OCI-LY7 (cell line): ENCODE measurements at regions not wholly inside any gene's neighbourhood (a gene's known extent, or its start where the extent isn't known, plus 50 kb on each side); places are given as distances from the start of the nearest gene placed in this dataset.

ENCODE experiments used
- EZH2phosphoT487 ChIP-seq: fragments of 200-600 bp; sonication (generic); IDR thresholded peaks from 2 replicates; pipeline ENCODE4 v1.6.1; 2018; ENCODE audit warnings: low read depth, borderline replicate concordance, mild to moderate bottlenecking, mixed run types, antibody characterized with exemption, low read length, moderate library complexity, mixed read lengths
- TF ChIP-seq, protein P1 (sequence below): fragments of 200-600 bp; sonication (generic); conservative IDR thresholded peaks from 2 replicates; pipeline ENCODE4 v1.5.1; 2014; ENCODE audit warnings: mild to moderate bottlenecking, antibody characterized with exemption, low read length, moderate library complexity, mixed read lengths

DNA sequence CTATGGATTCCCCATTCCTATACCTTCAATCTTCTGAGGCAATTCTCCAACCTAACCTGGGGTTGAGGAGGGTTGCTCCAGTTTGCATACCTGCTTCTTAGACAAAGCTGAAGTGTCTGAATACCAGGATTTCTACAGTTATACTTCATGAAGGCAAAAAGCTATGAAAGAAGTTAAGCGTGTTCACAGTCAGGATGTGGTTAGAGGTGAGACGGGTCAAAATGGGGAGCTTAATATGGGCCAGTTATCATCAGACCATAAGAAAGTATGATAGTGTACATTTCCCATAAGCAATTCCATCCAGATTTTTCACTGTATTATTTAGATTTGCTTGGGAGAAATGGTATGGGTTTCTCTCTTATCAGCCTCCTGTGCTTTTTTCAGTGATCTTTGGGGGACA lies 156.9 kb upstream of the FER start:
- TF ChIP-seq, protein P1, sequence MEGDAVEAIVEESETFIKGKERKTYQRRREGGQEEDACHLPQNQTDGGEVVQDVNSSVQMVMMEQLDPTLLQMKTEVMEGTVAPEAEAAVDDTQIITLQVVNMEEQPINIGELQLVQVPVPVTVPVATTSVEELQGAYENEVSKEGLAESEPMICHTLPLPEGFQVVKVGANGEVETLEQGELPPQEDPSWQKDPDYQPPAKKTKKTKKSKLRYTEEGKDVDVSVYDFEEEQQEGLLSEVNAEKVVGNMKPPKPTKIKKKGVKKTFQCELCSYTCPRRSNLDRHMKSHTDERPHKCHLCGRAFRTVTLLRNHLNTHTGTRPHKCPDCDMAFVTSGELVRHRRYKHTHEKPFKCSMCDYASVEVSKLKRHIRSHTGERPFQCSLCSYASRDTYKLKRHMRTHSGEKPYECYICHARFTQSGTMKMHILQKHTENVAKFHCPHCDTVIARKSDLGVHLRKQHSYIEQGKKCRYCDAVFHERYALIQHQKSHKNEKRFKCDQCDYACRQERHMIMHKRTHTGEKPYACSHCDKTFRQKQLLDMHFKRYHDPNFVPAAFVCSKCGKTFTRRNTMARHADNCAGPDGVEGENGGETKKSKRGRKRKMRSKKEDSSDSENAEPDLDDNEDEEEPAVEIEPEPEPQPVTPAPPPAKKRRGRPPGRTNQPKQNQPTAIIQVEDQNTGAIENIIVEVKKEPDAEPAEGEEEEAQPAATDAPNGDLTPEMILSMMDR: no peak
- TF ChIP-seq EZH2phosphoT487: no peak
